Tibial nerve (tissue), 4 donors: ENCODE measurements at regions not wholly inside any gene's neighbourhood (a gene's known extent, or its start where the extent isn't known, plus 50 kb on each side); places are given as distances from the start of the nearest gene placed in this dataset.

Experiments
- DNase-seq, 2 donors: peaks; one replicate each; pipeline ENCODE4 v3.0.0-alpha.2; 2019; ENCODE audit warnings: low spot score in 2 of 2
- H3K27ac ChIP-seq, 4 donors: fragments of 200-600 bp; sonication (generic) in 3 of 4; one replicate each; pipeline ENCODE4 v1.5.1; 2017 to 2019; ENCODE audit warnings: mild to moderate bottlenecking in 1 of 4
- H3K27me3 ChIP-seq, 2 donors: fragments of 200-600 bp; sonication (generic) in 1 of 2; one replicate each; pipeline versions ENCODE4 v1.5.1 to v1.6.0; 2017 to 2019
- H3K36me3 ChIP-seq, 3 donors: fragments of 200-600 bp; sonication (generic); one replicate each; pipeline ENCODE4 v1.5.1; 2018 to 2019
- H3K4me1 ChIP-seq, 4 donors: fragments of 200-600 bp; sonication (generic) in 3 of 4; one replicate each; pipeline ENCODE4 v1.5.1; 2017 to 2019
- H3K4me3 ChIP-seq, 4 donors: fragments of 200-600 bp; sonication (generic) in 3 of 4; one replicate each; pipeline ENCODE4 v1.5.1; 2017 to 2019; ENCODE audit warnings: mild to moderate bottlenecking in 1 of 4, moderate library complexity in 1 of 4
- H3K9me3 ChIP-seq, 4 donors: fragments of 200-600 bp; sonication (generic) in 3 of 4; one replicate each; pipeline ENCODE4 v1.5.1; 2017 to 2019
- CTCF ChIP-seq, 5 experiments: fragments of 200-600 bp in 3 of 5; fragments of 450-650 bp in 2 of 5; sonication (generic) in 3 of 5; IDR thresholded peaks; one replicate each; pipeline ENCODE4 v1.5.1; 2016 to 2019; ENCODE audit warnings: antibody characterized with exemption in 5 of 5, mild to moderate bottlenecking in 3 of 5, moderate library complexity in 2 of 5
- EP300 ChIP-seq, 2 donors: sonication (generic); formaldehyde crosslinking; IDR thresholded peaks; one replicate each; pipeline ENCODE4 v1.6.1; 2017; ENCODE audit warnings: antibody characterized with exemption in 2 of 2, mild to moderate bottlenecking in 1 of 2
- POLR2A ChIP-seq, 2 donors: fragments of 450-650 bp; IDR thresholded peaks; one replicate each; pipeline ENCODE4 v1.6.1; 2017; ENCODE audit warnings: antibody characterized with exemption in 2 of 2, mild to moderate bottlenecking in 2 of 2, moderate library complexity in 2 of 2
- WGBS, 2 donors: methylation state at CpG; one replicate each; pipeline ENCODE4 v1.1.5; 2018; 5-methylcytosine and 5-hydroxymethylcytosine counted together

- no peak for DNase-seq
- H3K27ac ChIP-seq, result no peak overlapping the region
- H3K4me1 ChIP-seq, result no peaks in the 10 kb centered on the region
- WGBS, 2 donors, result 77 to 78% methylated on average over 5 to 7 of the region's 7 CpGs
- no peaks in the 10 kb centered on the region for H3K27me3 ChIP-seq
- H3K9me3 ChIP-seq, result no peaks in the 10 kb centered on the region
- no peaks in the 10 kb centered on the region for H3K36me3 ChIP-seq
- no peak for TF ChIP-seq CTCF (IDR thresholded peaks at IDR 0.05)
- no peak for TF ChIP-seq EP300 (IDR thresholded peaks at IDR 0.05)
- no peak for TF ChIP-seq POLR2A (IDR thresholded peaks at IDR 0.05)
- H3K4me3 ChIP-seq, result no peak overlapping the region
Observed at GRCh38 chr5:138697720-138698360, 55.4 kb upstream of the CTNNA1 start.

DNA sequence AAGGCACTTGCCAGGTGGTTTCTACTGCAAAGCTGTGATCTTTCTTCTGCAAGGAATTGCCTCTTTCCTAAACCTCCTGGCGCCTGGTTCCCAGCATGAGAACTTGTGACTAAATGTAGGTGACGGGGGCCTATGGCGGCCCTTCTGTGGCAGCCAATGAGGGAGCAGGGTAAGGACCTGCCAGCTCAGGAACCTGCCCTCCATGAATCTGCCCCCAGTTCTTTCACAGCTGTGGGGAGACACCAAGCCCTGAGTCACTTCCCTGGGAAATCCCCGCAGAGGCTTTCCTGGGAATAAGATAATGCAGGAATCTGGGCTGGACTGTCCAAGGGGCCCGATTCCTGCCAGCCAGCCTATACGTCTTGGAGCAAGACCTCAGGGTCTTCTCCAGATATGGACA is 56.7 kb upstream of the CTNNA1 start:
- Histone ChIP-seq H3K36me3 (no peaks in the 10 kb centered on the region), H3K4me1 (no peaks in the 10 kb centered on the region), H3K27ac (no peak overlapping the region), H3K9me3 (no peaks in the 10 kb centered on the region), H3K4me3 (no peak overlapping the region), H3K27me3 (no peaks in the 10 kb centered on the region)
- no peak for TF ChIP-seq EP300 (IDR thresholded peaks at IDR 0.05)
- no peak for TF ChIP-seq CTCF (IDR thresholded peaks at IDR 0.05)
- no peak for TF ChIP-seq POLR2A (IDR thresholded peaks at IDR 0.05)
- 83 to 86% methylated on average over 6 of the region's 6 CpGs for WGBS, 2 donors
- DNase-seq, result no peak

DNA sequence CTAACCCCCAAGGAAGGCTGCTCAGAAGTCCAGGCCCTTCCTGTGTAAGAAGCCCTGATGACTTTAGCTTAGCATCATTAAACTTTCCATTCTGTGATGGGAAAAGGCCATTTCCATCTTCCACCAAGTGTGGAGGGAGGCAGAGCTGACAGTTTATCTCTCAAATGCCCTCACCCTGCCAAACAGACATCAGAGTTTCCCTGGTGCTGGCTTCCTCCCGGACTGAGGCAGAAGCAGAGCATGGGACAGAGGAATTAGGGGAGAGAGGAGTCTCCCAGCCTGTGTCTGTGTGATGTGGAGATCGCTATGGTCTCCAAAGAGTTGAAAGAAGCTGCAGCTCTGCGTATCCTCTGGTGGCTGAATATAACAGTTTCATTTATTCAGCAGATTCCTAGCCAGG is 57.4 kb upstream of the CTNNA1 start:
- WGBS, 2 donors, result 72 to 97% methylated on average over 3 of the region's 3 CpGs
- H3K36me3 ChIP-seq, result no peaks in the 10 kb centered on the region
- H3K9me3 ChIP-seq, result no peaks in the 10 kb centered on the region
- no peak overlapping the region for H3K27ac ChIP-seq
- no peak overlapping the region for H3K4me3 ChIP-seq
- no peaks in the 10 kb centered on the region for H3K27me3 ChIP-seq
- H3K4me1 ChIP-seq, result no peaks in the 10 kb centered on the region
- TF ChIP-seq CTCF (IDR thresholded peaks at IDR 0.05) (no peak), EP300 (IDR thresholded peaks at IDR 0.05) (no peak), POLR2A (IDR thresholded peaks at IDR 0.05) (no peak)
- DNase-seq, result no peak

DNA sequence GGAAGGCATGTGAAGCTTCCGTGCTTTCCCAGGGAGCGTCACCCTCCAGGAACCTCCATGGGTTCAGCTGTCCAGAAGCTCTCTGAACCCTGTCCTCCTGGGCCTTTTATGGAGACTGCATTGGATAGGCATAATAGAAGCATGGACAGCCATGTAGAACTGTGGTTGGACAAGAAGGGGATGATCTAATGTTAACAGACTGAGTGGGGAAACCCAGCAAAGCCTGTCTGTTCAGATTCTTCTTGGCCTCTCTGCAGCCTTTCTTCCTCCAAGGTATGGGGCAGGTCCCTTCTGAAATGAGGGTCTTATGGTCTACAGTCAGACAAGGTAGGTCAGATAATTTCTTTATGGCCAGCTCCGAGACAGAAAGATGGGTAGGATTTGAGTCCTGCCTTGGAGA is 59.1 kb upstream of the CTNNA1 start:
- DNase-seq, result no peak
- no peaks in the 10 kb centered on the region for H3K4me1 ChIP-seq
- H3K27ac ChIP-seq, result no peak overlapping the region
- 95 to 98% methylated on average over 3 of the region's 3 CpGs for WGBS, 2 donors
- H3K27me3 ChIP-seq, result no peaks in the 10 kb centered on the region
- TF ChIP-seq POLR2A (IDR thresholded peaks at IDR 0.05), result no peak
- no peak for TF ChIP-seq EP300 (IDR thresholded peaks at IDR 0.05)
- no peak for TF ChIP-seq CTCF (IDR thresholded peaks at IDR 0.05)
- peaks cover 0 to under 1% (median 0%) of the 10 kb centered on the region in 4 donors for H3K9me3 ChIP-seq
- no peak overlapping the region for H3K4me3 ChIP-seq
- H3K36me3 ChIP-seq, result no peaks in the 10 kb centered on the region

- Histone ChIP-seq H3K4me3 (no peak overlapping the region), H3K4me1 (no peaks in the 10 kb centered on the region), H3K9me3 (peaks cover 0 to 5% (median 0%) of the 10 kb centered on the region in 4 donors), H3K36me3 (no peaks in the 10 kb centered on the region), H3K27ac (no peak overlapping the region), H3K27me3 (no peaks in the 10 kb centered on the region)
- no peak for TF ChIP-seq CTCF (IDR thresholded peaks at IDR 0.05)
- TF ChIP-seq EP300 (IDR thresholded peaks at IDR 0.05), result no peak
- no peak for DNase-seq
Observed at GRCh38 chr5:138692370-138692769, 60.9 kb upstream of the CTNNA1 start.
